ENCODE measurements at regions not wholly inside any gene's neighbourhood (a gene's known extent, or its start where the extent isn't known, plus 50 kb on each side); places are given as distances from the start of the nearest gene placed in this dataset.
"Not testable (repeated sequence)": the region's sequence is repeated elsewhere in the genome, so short reads cannot be mapped to it uniquely, and the experiment has no call there.

GRCh38 chr5:17099946-17100345, 117.5 kb upstream of the BASP1 start:
- TF ChIP-seq CTCF (IDR thresholded peaks at IDR 0.05; ENCODE audit: insufficient read depth, low read depth, low read length), result no peak
- no peak overlapping the region for H3K4me3 ChIP-seq (ENCODE audit: low read depth, low read length)
- no peak for DNase-seq (ENCODE audit: low read depth)

- no peak for TF ChIP-seq CTCF (IDR thresholded peaks at IDR 0.05; ENCODE audit: insufficient read depth, low read depth, low read length)
- DNase-seq (ENCODE audit: low read depth), result no peak
- H3K4me3 ChIP-seq (ENCODE audit: low read depth, low read length), result no peak overlapping the region
These were observed 114.0 kb upstream of the BASP1 start for GRCh38 chr5:17103461-17103860.

- DNase-seq (ENCODE audit: low read depth), result no peak
- no peak overlapping the region for H3K4me3 ChIP-seq (ENCODE audit: low read depth, low read length)
- no peak for TF ChIP-seq CTCF (IDR thresholded peaks at IDR 0.05; ENCODE audit: insufficient read depth, low read depth, low read length)
These were observed 111.5 kb upstream of the BASP1 start for GRCh38 chr5:17105744-17106418.

GRCh38 chr5:17106521-17106920, 110.9 kb upstream of the BASP1 start:
- TF ChIP-seq CTCF (IDR thresholded peaks at IDR 0.05; ENCODE audit: insufficient read depth, low read depth, low read length), result no peak
- H3K4me3 ChIP-seq (ENCODE audit: low read depth, low read length), result no peak overlapping the region
- no peak for DNase-seq (ENCODE audit: low read depth)

- peak; percentile 61 for DNase-seq (ENCODE audit: low read depth)
These were observed 105.2 kb upstream of the BASP1 start for GRCh38 chr5:17112091-17112716.

GRCh38 chr5:17113174-17113958, 104.1 kb upstream of the BASP1 start:
- no peak overlapping the region for H3K4me3 ChIP-seq (ENCODE audit: low read depth, low read length)
- TF ChIP-seq CTCF (IDR thresholded peaks at IDR 0.05; ENCODE audit: insufficient read depth, low read depth, low read length), result no peak
- peak; percentile 91 for DNase-seq (ENCODE audit: low read depth)

More at GRCh38 chr5:17112091-17112716, 105.2 kb upstream of the BASP1 start:
- H3K4me3 ChIP-seq (ENCODE audit: low read depth, low read length), result not testable (repeated sequence)

GRCh38 chr5:17114233-17114632, 103.2 kb upstream of the BASP1 start:
- TF ChIP-seq CTCF (IDR thresholded peaks at IDR 0.05; ENCODE audit: insufficient read depth, low read depth, low read length), result no peak
- no peak for DNase-seq (ENCODE audit: low read depth)
- no peak overlapping the region for H3K4me3 ChIP-seq (ENCODE audit: low read depth, low read length)

Data from fibroblast of villous mesenchyme (primary cell).